Urinary bladder (tissue), 3 donors: ENCODE measurements at regions not wholly inside any gene's neighbourhood (a gene's known extent, or its start where the extent isn't known, plus 50 kb on each side); places are given as distances from the start of the nearest gene placed in this dataset.

Source experiments
- DNase-seq: peaks from one replicate; pipeline ENCODE4 v3.0.0-alpha.2; 2015; ENCODE audit errors: extremely low spot score
- H3K27ac ChIP-seq: one replicate; pipeline ENCODE4 v1.5.1; 2013; ENCODE audit warnings: low read depth, mild to moderate bottlenecking, moderate library complexity
- H3K36me3 ChIP-seq: one replicate; pipeline ENCODE4 v1.6.1; 2013; ENCODE audit warnings: mild to moderate bottlenecking, moderate library complexity; ENCODE audit not compliant: insufficient read depth
- H3K4me1 ChIP-seq: one replicate; pipeline ENCODE4 v1.6.1; 2013; ENCODE audit warnings: mild to moderate bottlenecking, moderate library complexity; ENCODE audit not compliant: insufficient read depth
- H3K4me3 ChIP-seq: one replicate; pipeline ENCODE4 v1.5.1; 2013; ENCODE audit warnings: low read depth, low read length
- WGBS: extraction: QIAGEN DNeasy Blood & Tissue Kit; methylation state at CpG from one replicate; pipeline ENCODE4 v1.1.7; 2013; 5-methylcytosine and 5-hydroxymethylcytosine counted together
- donor health status: healthy with polysubstance abuse.
- donor health status: healthy.

DNA sequence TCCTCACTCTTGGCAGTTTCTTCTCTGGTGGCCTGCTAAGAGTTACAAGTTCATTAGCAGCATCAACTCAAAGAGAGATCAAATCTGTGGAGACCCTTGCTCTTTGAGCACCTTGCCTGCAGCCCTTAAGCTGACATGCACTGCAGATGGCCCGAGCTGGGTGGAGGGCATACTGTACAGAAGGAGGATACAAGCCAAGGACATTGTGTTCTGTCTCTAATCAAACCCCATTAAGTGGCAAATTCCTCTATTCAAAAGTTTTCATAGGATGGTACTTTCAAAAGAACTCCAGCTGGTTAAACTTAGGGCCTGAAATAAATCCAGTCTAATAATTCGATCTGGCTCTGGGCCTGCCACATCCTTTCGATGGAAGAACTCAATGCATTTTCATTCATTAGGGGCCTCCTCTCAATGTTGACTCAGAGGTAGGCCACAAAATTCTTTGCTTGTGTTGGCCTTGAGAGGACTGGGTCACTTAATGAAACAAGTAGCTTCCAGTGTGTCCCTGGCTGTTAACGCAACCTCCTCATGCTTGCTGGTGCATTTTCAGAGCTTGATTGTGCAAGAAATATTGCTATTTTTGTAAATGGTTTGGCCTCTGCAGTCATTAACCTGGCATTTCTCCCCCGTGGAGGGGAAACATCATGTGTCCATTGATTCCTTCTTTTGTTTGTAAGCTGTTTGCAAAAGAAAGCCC, 318.2 kb downstream of the NUAK1 start:
- WGBS = 63% methylated on average over 5 of the region's 5 CpGs
- Histone ChIP-seq H3K4me1 (no peaks in the 10 kb centered on the region), H3K27ac (no peak overlapping the region), H3K36me3 (no peaks in the 10 kb centered on the region), H3K4me3 (no peak overlapping the region)
- DNase-seq = no peak

DNA sequence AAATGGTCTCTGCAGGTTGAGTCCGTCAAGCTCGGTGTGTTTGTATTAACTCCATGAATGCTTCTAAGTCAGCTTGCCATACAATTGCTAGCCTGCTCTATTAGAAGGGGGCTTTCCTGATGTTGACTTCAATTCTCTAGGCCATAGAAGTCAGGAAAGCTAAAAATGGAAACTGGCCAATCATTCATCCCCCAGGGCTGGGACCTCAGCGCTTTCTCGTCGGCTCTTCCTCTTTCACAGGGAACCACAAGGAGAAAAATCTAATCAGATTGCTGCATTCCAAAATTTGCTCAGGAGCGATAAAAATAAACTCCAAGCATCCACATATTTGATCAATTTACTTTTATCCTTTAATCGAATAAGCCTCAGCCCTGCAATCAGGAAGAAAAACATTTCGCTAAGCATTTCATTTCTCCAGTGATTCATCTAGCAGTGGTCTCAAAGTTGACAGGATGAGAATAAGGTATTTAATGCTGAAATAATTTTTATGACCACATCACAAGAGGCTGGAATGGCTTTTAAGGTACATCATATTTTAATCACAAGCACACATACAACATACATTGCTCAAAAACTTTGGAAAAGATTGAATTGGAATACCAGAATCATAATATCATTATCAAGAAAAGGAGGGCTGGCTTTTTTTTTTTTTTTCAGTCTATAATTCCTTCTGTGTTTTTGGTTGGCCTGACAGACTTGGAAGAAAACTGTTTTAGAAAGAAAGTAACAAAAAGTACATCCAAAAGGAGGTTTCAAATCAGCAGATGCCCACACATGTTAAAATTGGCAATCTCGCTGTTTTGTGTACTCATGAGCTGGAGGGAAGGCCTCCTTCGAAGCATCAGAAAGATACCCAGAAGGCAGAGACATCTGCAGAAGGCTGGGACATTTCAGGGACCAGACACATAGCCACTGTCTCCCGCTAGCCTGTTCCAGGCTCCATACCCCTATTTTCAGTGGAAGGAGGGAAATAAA, 316.3 kb downstream of the NUAK1 start:
- H3K4me3 ChIP-seq = no peak overlapping the region
- WGBS = 74% methylated on average over 11 of the region's 11 CpGs
- no peak overlapping the region for H3K27ac ChIP-seq
- DNase-seq = no peak
- no peaks in the 10 kb centered on the region for H3K36me3 ChIP-seq
- no peaks in the 10 kb centered on the region for H3K4me1 ChIP-seq

DNA sequence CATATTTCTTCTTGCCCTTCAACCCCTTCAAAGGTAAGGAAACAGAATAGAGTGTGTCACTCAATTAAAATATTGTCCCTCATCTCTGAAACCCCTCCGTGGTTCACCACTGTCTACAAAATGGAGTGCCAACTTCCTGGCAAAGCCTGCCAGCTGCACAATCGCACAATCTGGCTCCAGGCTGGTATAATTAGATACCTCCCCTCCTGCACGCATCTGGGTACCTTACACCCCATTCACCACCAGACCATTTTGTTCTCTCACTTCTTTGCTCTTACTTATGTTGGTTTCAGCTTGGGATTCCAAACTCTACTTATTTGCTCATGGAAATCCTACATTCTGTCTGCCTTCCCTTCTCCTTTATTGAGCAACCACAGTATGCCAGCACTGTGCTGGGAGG, 314.9 kb downstream of the NUAK1 start:
- H3K4me3 ChIP-seq = no peak overlapping the region
- WGBS = 91% methylated on average over 3 of the region's 3 CpGs
- H3K36me3 ChIP-seq = no peaks in the 10 kb centered on the region
- H3K27ac ChIP-seq = no peak overlapping the region
- no peaks in the 10 kb centered on the region for H3K4me1 ChIP-seq
- DNase-seq = no peak

DNA sequence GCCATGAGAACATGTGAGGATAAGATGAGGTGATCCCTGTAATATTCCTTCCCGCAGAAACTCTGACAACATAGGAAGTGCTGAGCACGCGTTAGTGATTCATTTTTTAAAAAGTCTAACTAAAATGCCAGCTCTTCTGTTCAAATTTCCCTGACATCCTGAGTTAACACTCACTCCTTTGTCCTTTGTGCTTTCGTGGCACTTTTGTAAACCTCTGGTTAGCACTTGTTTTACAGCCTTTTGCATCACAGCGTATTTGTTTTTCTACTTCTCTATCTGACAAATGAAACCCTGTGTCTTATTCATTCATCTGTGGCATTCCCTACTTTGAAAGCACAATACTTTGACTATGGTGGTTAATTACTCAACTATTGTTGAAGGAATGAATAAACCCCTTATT, 313.6 kb downstream of the NUAK1 start:
- DNase-seq = no peak
- Histone ChIP-seq H3K4me3 (no peak overlapping the region), H3K36me3 (no peaks in the 10 kb centered on the region), H3K27ac (no peak overlapping the region), H3K4me1 (no peaks in the 10 kb centered on the region)
- WGBS = 80% methylated on average over 5 of the region's 5 CpGs

DNA sequence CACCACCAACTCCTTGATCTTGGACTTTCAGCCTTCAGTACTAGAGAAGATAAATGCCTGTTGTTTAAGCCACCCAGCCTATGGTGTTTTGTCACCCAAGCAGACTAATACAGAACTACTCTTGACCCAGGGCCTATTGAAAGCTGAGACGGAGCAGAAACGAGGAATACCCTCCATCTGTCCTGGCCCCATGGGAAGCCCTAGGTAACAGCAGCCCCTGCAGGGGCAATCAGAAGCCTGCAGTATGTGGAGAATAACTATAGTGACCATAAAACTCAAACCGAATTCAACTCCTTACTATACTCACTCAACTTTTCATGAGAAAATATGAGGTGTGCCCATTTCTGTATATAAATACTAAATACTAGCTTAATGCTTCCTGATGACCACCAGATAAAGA, 307.4 kb downstream of the NUAK1 start:
- Histone ChIP-seq H3K27ac (no peak overlapping the region), H3K4me3 (no peak overlapping the region), H3K36me3 (no peaks in the 10 kb centered on the region), H3K4me1 (no peaks in the 10 kb centered on the region)
- 92% methylated on average over 3 of the region's 3 CpGs for WGBS
- no peak for DNase-seq

DNA sequence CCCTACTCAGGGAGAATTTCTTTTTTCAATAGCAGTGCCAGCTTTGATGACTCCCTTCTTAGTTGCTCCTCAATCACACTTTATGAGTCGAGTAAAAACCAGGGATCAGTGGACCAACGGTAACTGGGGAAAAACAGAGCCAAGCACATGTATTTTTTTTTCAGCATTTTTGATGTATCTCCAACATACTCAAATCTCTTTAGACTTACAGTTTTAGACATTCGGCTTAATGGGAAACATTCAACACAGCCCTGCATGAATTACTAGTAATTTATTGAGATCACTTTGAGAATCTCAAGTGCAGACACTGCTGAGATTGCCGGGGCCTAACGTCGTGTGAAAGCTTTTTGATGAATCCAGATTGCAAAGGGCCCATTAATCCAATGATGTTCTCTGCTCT, 306.7 kb downstream of the NUAK1 start:
- no peak overlapping the region for H3K27ac ChIP-seq
- no peaks in the 10 kb centered on the region for H3K4me1 ChIP-seq
- WGBS = 80% methylated on average over 6 of the region's 6 CpGs
- no peaks in the 10 kb centered on the region for H3K36me3 ChIP-seq
- no peak for DNase-seq
- H3K4me3 ChIP-seq = no peak overlapping the region

DNA sequence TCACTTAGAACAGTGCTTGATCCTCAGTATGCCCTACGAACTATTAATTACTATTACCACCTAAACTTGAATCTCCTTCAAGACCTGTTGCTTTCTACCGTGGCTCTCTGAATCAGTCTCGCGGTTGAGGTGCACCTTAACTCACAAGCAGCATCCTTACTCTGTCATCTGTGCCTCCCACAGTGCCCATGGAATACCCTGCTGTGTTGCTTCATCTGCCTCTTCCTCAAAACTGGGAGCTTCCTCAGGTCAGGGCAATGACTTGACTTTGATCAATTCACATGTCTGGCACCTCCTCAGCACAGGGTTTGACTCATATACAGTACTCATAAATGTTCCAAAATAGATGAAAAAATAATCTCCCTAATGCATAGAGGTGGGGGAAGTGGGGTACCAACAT, 305.9 kb downstream of the NUAK1 start:
- H3K36me3 ChIP-seq = no peaks in the 10 kb centered on the region
- H3K4me3 ChIP-seq = no peak overlapping the region
- WGBS = 97% methylated on average over 4 of the region's 4 CpGs
- no peak for DNase-seq
- no peaks in the 10 kb centered on the region for H3K4me1 ChIP-seq
- H3K27ac ChIP-seq = no peak overlapping the region

DNA sequence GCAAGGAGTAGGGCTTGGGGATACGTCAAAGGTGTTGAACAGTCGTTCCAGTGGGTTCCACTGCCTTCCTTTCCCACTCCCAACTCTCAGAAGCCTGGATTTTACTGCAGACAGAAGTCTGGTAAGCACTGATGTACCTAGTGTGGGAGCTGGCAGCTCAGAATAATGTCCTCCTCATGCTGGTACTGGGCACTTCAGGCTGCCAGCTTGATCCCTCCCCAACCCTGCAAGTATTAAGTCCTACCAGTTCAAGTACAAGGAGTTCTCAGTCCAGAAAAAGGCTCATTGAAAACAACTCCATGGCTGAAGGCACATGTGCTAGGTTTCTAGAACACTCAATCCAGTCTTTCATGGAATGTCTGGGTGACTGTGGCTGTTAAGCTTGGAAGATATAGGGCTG, 304.3 kb downstream of the NUAK1 start:
- DNase-seq = no peak
- Histone ChIP-seq H3K27ac (no peak overlapping the region), H3K4me1 (no peaks in the 10 kb centered on the region), H3K36me3 (no peaks in the 10 kb centered on the region), H3K4me3 (no peak overlapping the region)
- WGBS = 94% methylated on average over 2 of the region's 2 CpGs

DNA sequence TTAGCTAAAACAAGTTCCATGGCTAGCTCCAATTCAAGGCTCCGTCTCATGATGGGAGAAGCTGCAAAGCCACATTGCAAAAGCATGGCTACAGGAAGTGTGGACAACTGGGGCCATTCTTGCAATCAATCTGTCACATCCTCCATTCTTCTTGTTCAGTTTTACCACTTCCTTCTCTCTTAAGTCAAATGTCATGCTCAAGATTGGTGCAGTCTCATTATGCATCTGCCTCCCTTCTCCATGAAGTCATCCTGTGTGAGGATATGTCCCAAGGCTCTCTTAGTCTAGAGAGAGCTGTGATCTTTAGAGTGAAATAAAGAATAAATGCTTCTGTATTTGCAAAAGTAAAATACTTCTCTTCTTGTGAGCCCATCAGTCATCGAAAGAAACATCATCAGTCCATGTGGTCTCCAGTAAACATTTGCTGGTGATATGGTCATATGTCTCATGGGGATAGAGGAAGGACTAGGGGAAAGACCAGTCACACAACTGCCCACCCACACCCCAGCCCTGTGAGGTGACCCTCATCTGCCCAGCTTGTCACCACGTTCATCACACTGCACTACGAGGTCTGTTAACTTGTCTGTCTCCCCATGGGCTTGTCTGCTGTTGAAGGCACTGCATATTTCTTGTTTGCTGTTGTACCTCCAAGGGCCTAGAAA, 303.0 kb downstream of the NUAK1 start:
- DNase-seq = no peak
- H3K4me1 ChIP-seq = no peaks in the 10 kb centered on the region
- no peak overlapping the region for H3K4me3 ChIP-seq
- WGBS = 95% methylated on average over 4 of the region's 4 CpGs
- no peak overlapping the region for H3K27ac ChIP-seq
- no peaks in the 10 kb centered on the region for H3K36me3 ChIP-seq

DNA sequence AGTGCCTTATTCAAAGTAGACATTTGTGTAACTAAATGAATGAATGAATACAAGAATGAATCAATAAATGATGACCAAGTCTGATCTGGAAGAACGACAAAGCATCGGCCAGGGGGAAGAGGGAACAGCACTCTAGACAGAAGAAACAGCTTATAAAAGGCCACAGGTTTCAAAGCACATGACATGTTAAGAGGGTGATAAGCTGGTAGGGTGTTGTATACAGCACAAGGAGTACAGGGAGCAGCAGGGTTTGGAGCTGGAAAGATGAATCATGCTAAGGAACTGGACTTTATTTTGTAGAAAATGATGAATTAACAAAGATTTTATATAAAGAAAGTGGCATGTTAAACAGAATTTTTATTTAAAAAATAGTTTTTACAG, 302.5 kb downstream of the NUAK1 start:
- 69% methylated on average over 2 of the region's 2 CpGs for WGBS
- DNase-seq = no peak

DNA sequence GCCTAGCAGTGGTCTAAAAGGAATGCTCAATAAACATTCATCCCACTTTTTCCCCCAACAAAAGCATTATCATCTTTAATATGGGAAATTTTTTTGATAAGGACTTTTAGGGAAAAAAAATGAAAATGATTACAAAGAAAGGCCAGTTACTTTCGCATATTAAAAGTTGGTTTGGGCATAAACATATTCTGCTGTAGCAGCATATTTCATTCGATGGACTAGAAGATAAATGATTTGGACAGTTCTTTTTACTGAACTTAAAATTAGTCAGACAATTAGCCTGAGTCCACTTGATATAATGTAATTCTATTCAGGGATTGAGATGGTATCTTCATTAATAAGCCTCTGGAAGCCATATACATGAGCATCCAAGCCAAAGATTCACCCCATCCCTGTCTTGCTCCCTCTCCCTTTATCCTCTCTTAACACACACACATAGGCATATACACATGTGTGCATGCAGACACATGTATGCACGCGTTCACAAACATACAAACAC, 299.1 kb downstream of the NUAK1 start:
- Histone ChIP-seq H3K4me1 (no peaks in the 10 kb centered on the region), H3K36me3 (no peaks in the 10 kb centered on the region), H3K4me3 (no peak overlapping the region), H3K27ac (no peak overlapping the region)
- 90% methylated on average over 4 of the region's 4 CpGs for WGBS
- DNase-seq = no peak

More for the DNA sequence above, 302.5 kb downstream of the NUAK1 start:
- Histone ChIP-seq H3K4me1 (no peaks in the 10 kb centered on the region), H3K4me3 (no peak overlapping the region), H3K36me3 (no peaks in the 10 kb centered on the region), H3K27ac (no peak overlapping the region)

DNA sequence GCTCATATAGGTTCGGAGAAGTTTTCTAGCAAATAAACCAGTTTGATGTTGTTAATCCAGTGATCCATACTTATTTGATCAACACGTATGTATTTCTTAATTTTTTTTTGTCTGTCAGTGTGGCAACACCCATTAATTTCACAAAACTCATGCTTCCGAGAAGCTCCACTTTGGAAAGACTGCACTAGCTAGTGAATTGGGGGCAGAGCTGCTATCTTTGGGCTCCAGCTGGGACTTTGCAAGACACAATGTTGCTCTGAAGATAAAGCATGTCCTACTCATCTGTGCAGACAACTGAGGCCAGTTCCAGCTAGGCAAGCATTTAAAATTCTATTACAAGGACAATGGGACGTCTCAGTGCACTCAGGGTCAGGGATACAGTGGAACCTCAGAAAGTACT, 298.4 kb downstream of the NUAK1 start:
- no peak overlapping the region for H3K27ac ChIP-seq
- 86% methylated on average over 4 of the region's 4 CpGs for WGBS
- H3K4me1 ChIP-seq = no peaks in the 10 kb centered on the region
- no peaks in the 10 kb centered on the region for H3K36me3 ChIP-seq
- no peak overlapping the region for H3K4me3 ChIP-seq
- no peak for DNase-seq

DNA sequence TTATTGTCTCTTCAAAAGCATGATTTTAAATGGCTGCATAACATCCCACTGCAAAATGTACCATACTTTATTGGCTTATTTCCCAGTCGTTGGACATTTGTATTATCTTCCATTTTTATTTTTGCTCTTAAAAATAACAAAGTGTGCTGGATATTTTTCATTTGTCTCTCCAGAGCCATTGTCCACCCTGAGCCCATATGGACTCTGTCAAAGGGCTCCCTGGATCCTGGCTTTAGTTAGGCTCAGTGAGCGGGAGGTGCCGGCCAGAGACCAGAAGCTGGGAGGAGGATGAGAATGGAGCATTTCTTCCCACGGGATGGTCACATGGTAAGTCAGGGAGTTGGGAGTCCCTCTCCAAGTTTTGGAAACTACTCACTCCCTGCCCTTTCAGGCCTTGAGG, 296.9 kb downstream of the NUAK1 start:
- no peak overlapping the region for H3K27ac ChIP-seq

More for the DNA sequence above, 296.9 kb downstream of the NUAK1 start:
- Histone ChIP-seq H3K36me3 (no peaks in the 10 kb centered on the region), H3K4me3 (no peak overlapping the region), H3K4me1 (no peaks in the 10 kb centered on the region)
- WGBS = 46% methylated on average over 4 of the region's 4 CpGs
- peak; percentile 63 for DNase-seq
